GM12892 (cell line): ENCODE measurements at regions not wholly inside any gene's neighbourhood (a gene's known extent, or its start where the extent isn't known, plus 50 kb on each side); places are given as distances from the start of the nearest gene placed in this dataset.

ENCODE experiments used
- DNase-seq: peaks from one replicate; pipeline ENCODE4 v3.0.0; 2011; ENCODE audit not compliant: insufficient read length
- FAIRE-seq: peaks from 2 replicates; lab custom pipeline; 2011; peaks lifted over from hg19 to GRCh38; lab: Jason Lieb, UNC
- POLR2A ChIP-seq: IDR thresholded peaks from 2 replicates; pipeline ENCODE4 v1.6.1; 2011; ENCODE audit warnings: low read depth, low read length, control low read depth
- POLR2AphosphoS5 ChIP-seq: IDR thresholded peaks from 2 replicates; pipeline ENCODE4 v1.6.1; 2011; ENCODE audit warnings: low read depth, low read length, control low read depth
- TAF1 ChIP-seq: IDR thresholded peaks from 2 replicates; pipeline ENCODE4 v1.6.1; 2011; ENCODE audit warnings: low read depth, mild to moderate bottlenecking, control low read depth, low read length, borderline replicate concordance

DNA sequence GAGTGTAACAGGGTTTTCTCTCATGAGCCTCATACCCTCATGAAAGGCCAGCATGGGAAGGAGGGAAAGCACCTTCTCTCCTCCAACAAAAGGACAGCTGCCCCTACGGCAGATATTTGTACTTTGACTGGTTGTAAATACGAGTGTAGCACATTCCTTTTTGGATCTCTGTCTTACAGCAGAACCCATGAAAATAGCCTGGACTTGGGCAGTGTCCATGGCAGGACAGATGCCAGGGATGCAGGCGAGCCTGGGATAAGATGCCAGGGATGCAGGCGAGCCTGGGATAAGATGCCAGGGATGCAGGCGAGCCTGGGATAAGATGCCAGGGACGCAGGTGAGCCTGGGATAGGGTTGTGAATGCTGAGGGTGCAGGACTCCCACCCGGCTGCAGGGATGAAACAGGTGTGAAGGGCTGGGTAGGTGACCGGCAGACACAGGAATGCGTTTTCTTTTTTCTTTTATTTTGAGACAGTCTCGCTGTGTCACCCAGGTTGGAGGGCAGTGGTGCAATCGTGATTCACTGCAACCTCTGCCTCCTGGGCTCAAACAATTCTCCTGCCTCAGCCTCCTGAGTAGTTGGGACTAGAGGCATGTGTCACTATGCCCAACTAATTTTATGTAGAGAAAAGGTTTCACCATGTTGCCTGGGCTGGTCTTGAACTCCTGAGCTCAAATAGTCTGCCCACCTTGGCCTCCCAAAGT, 120.0 kb downstream of the BEGAIN start:
- no peak for TF ChIP-seq TAF1
- TF ChIP-seq POLR2A = no peak
- no peak for TF ChIP-seq POLR2AphosphoS5
- no peak for DNase-seq
- no peak for FAIRE-seq

- no peak for FAIRE-seq
- no peak for TF ChIP-seq TAF1
- no peak for TF ChIP-seq POLR2A
- TF ChIP-seq POLR2AphosphoS5 = no peak
- DNase-seq = no peak
These were observed 119.3 kb downstream of the BEGAIN start for GRCh38 chr14:100467939-100468338.

DNA sequence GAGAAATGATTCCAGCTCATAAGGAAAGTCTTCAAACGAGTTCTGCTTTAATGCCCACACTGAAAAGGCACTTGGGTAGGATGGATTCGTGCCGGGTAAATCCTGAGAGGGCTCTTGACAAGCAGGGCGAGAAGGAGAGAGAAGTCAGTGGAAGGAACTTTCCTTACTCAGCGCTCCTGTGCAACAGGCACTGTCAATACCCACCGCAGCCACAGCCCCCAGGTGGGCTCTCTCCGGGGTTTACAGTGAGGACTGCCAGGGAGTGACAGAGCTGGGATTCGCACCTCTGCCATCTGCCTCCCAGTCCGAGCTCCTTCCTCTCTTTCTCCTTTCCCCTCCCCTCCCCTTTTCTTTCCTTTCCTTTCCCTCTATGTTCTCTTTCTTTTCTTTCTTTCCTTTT, 118.7 kb downstream of the BEGAIN start:
- FAIRE-seq (no peak), DNase-seq (no peak)
- TF ChIP-seq TAF1 = no peak
- TF ChIP-seq POLR2A = no peak
- no peak for TF ChIP-seq POLR2AphosphoS5

GRCh38 chr14:100469632-100470522, 117.3 kb downstream of the BEGAIN start:
- TF ChIP-seq POLR2AphosphoS5 = no peak
- TF ChIP-seq TAF1 = no peak
- no peak for TF ChIP-seq POLR2A
- no peak for FAIRE-seq

DNA sequence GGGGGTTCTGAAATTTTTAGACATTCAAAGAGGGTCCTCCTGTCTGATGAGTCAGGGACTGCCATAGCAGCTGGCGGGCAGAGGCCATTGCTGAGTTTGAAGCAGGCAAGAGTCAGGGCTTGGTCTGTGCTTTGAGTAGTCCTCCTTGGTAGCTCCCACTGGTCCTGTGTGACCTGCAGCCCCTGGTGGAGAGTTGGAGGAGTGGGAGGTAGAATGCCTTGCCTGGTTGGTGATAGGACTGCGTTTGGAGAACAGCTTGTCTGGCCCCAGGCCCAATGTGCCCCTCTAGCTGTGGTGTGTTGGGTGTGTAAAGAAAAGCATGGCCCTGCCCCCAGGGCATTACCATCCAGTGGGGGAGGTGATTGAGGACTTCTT, 116.7 kb downstream of the BEGAIN start:
- no peak for FAIRE-seq

More at GRCh38 chr14:100469632-100470522, 117.3 kb downstream of the BEGAIN start:
- DNase-seq = no peak

GRCh38 chr14:100471441-100472093, 115.7 kb downstream of the BEGAIN start:
- FAIRE-seq = no peak
- DNase-seq = no peak
- TF ChIP-seq TAF1 = no peak
- TF ChIP-seq POLR2AphosphoS5 = no peak
- TF ChIP-seq POLR2A = no peak

More for the DNA sequence above, 116.7 kb downstream of the BEGAIN start:
- DNase-seq = no peak
- TF ChIP-seq POLR2A (no peak), POLR2AphosphoS5 (no peak), TAF1 (no peak)

DNA sequence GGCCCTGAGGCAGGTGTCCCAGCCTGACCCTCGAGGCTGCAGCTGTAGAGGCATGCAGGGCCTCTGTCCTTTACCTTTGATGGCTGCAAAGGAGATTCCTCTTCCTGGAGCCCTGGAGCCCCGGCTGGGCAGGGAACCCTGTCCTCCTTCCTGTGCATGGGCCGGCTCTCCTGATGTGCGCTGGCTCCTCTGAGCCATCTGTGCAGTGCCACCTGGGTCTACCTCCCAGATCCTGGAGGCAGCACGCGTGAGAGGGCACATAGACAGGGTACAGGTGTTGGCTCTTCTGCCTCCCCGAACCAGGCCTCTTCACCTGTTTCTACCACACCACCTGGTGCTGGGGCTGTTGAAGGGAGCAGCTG, 115.1 kb downstream of the BEGAIN start:
- no peak for FAIRE-seq

GRCh38 chr14:100472491-100472890, 114.7 kb downstream of the BEGAIN start:
- FAIRE-seq (no peak), DNase-seq (no peak)
- TF ChIP-seq TAF1 (no peak), POLR2AphosphoS5 (no peak), POLR2A (no peak)

More for the DNA sequence above, 115.1 kb downstream of the BEGAIN start:
- TF ChIP-seq POLR2A (no peak), TAF1 (no peak), POLR2AphosphoS5 (no peak)
- no peak for DNase-seq

DNA sequence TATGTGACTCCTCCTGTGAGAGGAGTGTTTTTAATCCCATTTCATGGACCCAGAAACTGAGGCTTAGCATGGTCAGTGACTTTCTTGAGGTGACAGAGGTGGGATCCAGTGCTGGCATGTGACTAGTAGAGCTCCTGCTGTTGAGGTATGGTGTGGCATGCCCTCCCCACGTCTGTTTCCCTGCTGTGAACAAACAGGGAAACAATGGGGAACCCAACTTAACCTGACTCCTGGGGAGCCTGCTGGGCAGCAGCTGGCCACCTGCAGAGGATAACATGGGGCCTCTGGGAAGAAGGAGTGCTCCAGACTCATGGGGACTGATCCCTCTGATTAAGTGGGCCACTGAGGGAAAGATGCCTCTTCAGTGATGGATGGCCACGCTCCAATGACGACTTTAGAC, 114.0 kb downstream of the BEGAIN start:
- DNase-seq = no peak
- TF ChIP-seq POLR2AphosphoS5 = no peak
- TF ChIP-seq TAF1 = no peak
- no peak for TF ChIP-seq POLR2A
- FAIRE-seq = no peak

GRCh38 chr14:100474196-100474595, 113.0 kb downstream of the BEGAIN start:
- FAIRE-seq (no peak), DNase-seq (no peak)
- TF ChIP-seq TAF1 (no peak), POLR2AphosphoS5 (no peak), POLR2A (no peak)

- no peak for FAIRE-seq
- no peak for DNase-seq
- TF ChIP-seq POLR2AphosphoS5 (no peak), TAF1 (no peak), POLR2A (no peak)
These were observed 111.9 kb downstream of the BEGAIN start for GRCh38 chr14:100475268-100475667.
